Fibroblast of lung (primary cell): ENCODE measurements at regions not wholly inside any gene's neighbourhood (a gene's known extent, or its start where the extent isn't known, plus 50 kb on each side); places are given as distances from the start of the nearest gene placed in this dataset.

ENCODE experiments used
- EZH2 ChIP-seq: IDR thresholded peaks from 2 replicates; pipeline ENCODE4 v1.5.1; 2012; ENCODE audit warnings: low read length, control low read depth, mild to moderate bottlenecking; ENCODE audit errors: missing control alignments
- TF ChIP-seq, protein P1 (sequence below), 2 donors: IDR thresholded peaks in 1 of 2; conservative IDR thresholded peaks in 1 of 2; 1 replicate in 1 of 2; 2 replicates in 1 of 2; pipeline ENCODE4 v1.5.1; 2011 to 2012; ENCODE audit warnings: low read length in 2 of 2, control low read depth in 1 of 2, inconsistent platforms in 1 of 2, low read depth in 1 of 2, mild to moderate bottlenecking in 1 of 2

DNA sequence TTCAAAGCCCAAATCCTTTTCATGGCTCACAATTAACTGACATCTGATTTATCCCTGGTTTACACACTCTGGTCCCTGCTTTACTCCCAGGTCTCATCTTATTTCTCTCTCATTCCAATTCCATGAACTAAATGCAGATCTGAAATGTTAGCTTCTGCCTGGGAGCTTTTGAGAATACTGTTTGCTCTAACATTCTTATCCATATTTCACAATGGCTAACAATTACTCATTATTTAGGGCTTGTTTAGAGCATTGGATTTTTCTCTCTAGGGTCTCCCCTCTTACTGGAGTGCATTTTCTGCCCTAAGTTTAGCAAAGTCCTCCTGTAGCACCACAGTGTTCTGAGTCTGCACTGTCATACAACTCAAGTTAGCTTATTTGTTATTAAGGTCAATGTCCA is 121.5 kb upstream of the HCRTR2 start:
- TF ChIP-seq, protein P1, sequence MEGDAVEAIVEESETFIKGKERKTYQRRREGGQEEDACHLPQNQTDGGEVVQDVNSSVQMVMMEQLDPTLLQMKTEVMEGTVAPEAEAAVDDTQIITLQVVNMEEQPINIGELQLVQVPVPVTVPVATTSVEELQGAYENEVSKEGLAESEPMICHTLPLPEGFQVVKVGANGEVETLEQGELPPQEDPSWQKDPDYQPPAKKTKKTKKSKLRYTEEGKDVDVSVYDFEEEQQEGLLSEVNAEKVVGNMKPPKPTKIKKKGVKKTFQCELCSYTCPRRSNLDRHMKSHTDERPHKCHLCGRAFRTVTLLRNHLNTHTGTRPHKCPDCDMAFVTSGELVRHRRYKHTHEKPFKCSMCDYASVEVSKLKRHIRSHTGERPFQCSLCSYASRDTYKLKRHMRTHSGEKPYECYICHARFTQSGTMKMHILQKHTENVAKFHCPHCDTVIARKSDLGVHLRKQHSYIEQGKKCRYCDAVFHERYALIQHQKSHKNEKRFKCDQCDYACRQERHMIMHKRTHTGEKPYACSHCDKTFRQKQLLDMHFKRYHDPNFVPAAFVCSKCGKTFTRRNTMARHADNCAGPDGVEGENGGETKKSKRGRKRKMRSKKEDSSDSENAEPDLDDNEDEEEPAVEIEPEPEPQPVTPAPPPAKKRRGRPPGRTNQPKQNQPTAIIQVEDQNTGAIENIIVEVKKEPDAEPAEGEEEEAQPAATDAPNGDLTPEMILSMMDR (conservative IDR thresholded peaks at IDR 0.05 in 1 of 2, IDR thresholded peaks at IDR 0.05 in 1 of 2; ENCODE audit: low read depth in 1 of 2, low read length in 2 of 2) = no peak
- no peak for TF ChIP-seq EZH2
